GM19035 (cell line): ENCODE measurements at regions not wholly inside any gene's neighbourhood (a gene's known extent, or its start where the extent isn't known, plus 50 kb on each side); places are given as distances from the start of the nearest gene placed in this dataset.

ENCODE experiments used
- ATAC-seq: cut with Tn5 transposase; IDR thresholded peaks from one replicate; pipeline ENCODE4 v1.9.1; 2021; ENCODE audit not compliant: unreplicated experiment

- no peak for ATAC-seq
Observed at GRCh38 chr15:95918525-95918924, 412.0 kb upstream of the NR2F2 start.

- no peak for ATAC-seq
Observed at GRCh38 chr15:95919460-95919859, 411.0 kb upstream of the NR2F2 start.

GRCh38 chr15:95921404-95921803 lies 409.1 kb upstream of the NR2F2 start:
- no peak for ATAC-seq

GRCh38 chr15:95922431-95922830 lies 408.1 kb upstream of the NR2F2 start:
- ATAC-seq: no peak

GRCh38 chr15:95923792-95924191 lies 406.7 kb upstream of the NR2F2 start:
- ATAC-seq: no peak

- ATAC-seq: no peak
Observed at GRCh38 chr15:95928822-95929221, 401.7 kb upstream of the NR2F2 start.

GRCh38 chr15:95929232-95929846 lies 401.2 kb upstream of the NR2F2 start:
- ATAC-seq: no peak

GRCh38 chr15:95930659-95931375 lies 399.7 kb upstream of the NR2F2 start:
- ATAC-seq: no peak

- no peak for ATAC-seq
Observed at GRCh38 chr15:95931619-95932018, 398.9 kb upstream of the NR2F2 start.

- no peak for ATAC-seq
Observed at GRCh38 chr15:95932141-95932540, 398.4 kb upstream of the NR2F2 start.

- no peak for ATAC-seq
Observed at GRCh38 chr15:95932676-95933075, 397.8 kb upstream of the NR2F2 start.

GRCh38 chr15:95935852-95936251 lies 394.6 kb upstream of the NR2F2 start:
- no peak for ATAC-seq

- ATAC-seq: no peak
Observed at GRCh38 chr15:95937128-95937528, 393.4 kb upstream of the NR2F2 start.

GRCh38 chr15:95940431-95940985 lies 390.0 kb upstream of the NR2F2 start:
- no peak for ATAC-seq

GRCh38 chr15:95944193-95944592 lies 386.3 kb upstream of the NR2F2 start:
- ATAC-seq: no peak

GRCh38 chr15:95944661-95945255 lies 385.7 kb upstream of the NR2F2 start:
- no peak for ATAC-seq

GRCh38 chr15:95946241-95946640 lies 384.3 kb upstream of the NR2F2 start:
- ATAC-seq: no peak

GRCh38 chr15:95946926-95947325 lies 383.6 kb upstream of the NR2F2 start:
- no peak for ATAC-seq

GRCh38 chr15:95948411-95948810 lies 382.1 kb upstream of the NR2F2 start:
- no peak for ATAC-seq

- ATAC-seq: no peak
Observed at GRCh38 chr15:95953032-95953431, 377.5 kb upstream of the NR2F2 start.

GRCh38 chr15:95957861-95958260 lies 372.6 kb upstream of the NR2F2 start:
- ATAC-seq: no peak

- no peak for ATAC-seq
Observed at GRCh38 chr15:95958382-95958781, 372.1 kb upstream of the NR2F2 start.
